ENCODE measurements at regions not wholly inside any gene's neighbourhood (a gene's known extent, or its start where the extent isn't known, plus 50 kb on each side); places are given as distances from the start of the nearest gene placed in this dataset.

- CTCF ChIA-PET, result no interaction called here
- no peak for DNase-seq (ENCODE audit: low spot score)
- no peaks in the 10 kb centered on the region for H3K4me1 ChIP-seq (ENCODE audit: insufficient read depth, low read length, poor library complexity, severe bottlenecking)
- intact Hi-C loops (cut with micrococcal nuclease; ENCODE audit: unreplicated experiment), result no loop called here
- H3K9me3 ChIP-seq (ENCODE audit: low read depth, low read length, poor library complexity, severe bottlenecking), result no peaks in the 10 kb centered on the region
- no peak overlapping the region for H3K27ac ChIP-seq (ENCODE audit: low read depth, low read length, poor library complexity, severe bottlenecking)
- no TSS peak for BruUV-seq (replicated peaks)
- H3K27me3 ChIP-seq (replicated peaks; ENCODE audit: insufficient read depth, low read depth, low read length, poor library complexity), result peaks cover 18% of the 10 kb centered on the region
- POLR2A ChIA-PET (ENCODE audit: low non-redundant PET), result no interaction called here
- no peaks in the 10 kb centered on the region for H3K36me3 ChIP-seq (ENCODE audit: insufficient read depth, low read length, poor library complexity, severe bottlenecking)
- TF ChIP-seq EZH2 (IDR thresholded peaks at IDR 0.05; ENCODE audit: borderline replicate concordance, low read depth, low read length, poor library complexity, severe bottlenecking), result no peak
- TF ChIP-seq, protein P1, sequence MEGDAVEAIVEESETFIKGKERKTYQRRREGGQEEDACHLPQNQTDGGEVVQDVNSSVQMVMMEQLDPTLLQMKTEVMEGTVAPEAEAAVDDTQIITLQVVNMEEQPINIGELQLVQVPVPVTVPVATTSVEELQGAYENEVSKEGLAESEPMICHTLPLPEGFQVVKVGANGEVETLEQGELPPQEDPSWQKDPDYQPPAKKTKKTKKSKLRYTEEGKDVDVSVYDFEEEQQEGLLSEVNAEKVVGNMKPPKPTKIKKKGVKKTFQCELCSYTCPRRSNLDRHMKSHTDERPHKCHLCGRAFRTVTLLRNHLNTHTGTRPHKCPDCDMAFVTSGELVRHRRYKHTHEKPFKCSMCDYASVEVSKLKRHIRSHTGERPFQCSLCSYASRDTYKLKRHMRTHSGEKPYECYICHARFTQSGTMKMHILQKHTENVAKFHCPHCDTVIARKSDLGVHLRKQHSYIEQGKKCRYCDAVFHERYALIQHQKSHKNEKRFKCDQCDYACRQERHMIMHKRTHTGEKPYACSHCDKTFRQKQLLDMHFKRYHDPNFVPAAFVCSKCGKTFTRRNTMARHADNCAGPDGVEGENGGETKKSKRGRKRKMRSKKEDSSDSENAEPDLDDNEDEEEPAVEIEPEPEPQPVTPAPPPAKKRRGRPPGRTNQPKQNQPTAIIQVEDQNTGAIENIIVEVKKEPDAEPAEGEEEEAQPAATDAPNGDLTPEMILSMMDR (conservative IDR thresholded peaks at IDR 0.05; ENCODE audit: low read depth, low read length), result no peak
- H3K4me3 ChIP-seq (ENCODE audit: low read depth, low read length, poor library complexity, severe bottlenecking), result no peak overlapping the region
Observed at GRCh38 chr1:228837032-228837431, 101.8 kb downstream of the RHOU start.

DNA sequence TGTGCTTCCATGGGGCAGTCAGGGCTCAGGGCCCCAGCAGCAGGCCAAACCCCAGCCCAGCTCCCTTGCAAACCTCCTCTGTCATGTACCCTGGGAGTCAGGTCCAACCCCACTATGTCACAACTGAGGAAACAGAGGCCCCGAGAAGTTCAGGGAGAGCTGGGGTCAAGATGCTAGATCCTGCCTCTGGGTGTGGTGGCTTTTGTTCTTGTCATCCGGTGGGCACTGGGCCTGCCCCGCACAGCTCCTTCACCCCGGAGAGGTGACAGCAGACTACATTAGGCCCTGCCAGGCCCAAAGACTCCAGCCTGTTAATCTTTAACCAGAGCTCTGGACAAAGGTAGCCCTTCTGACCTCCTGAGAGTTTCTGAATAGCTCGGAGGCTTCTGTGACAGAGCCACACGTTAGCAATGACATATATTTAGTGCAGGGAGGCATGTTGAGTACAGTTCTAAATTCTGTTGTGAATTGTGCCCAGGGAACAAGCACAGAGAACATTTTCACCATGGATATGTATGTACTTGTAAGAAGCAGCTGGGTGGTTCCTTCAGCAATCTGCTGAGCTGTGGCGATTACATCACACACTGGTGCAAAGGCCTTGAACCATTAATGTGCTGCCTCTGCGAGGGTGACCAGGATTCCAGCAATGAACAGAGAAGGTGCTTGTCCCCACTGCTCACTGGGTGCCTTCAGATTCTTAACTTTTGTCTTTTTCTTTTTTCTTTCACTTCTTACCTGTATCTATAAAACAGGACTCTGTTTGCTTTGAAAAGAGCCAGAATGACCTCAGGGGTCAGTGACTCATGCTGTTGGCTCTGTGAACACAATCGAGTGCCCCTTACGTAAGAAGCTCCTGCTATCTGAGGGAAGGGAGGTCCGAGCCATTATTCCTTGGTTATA lies 102.8 kb downstream of the RHOU start:
- no peaks in the 10 kb centered on the region for H3K9me3 ChIP-seq (ENCODE audit: low read depth, low read length, poor library complexity, severe bottlenecking)
- no peaks in the 10 kb centered on the region for H3K4me1 ChIP-seq (ENCODE audit: insufficient read depth, low read length, poor library complexity, severe bottlenecking)
- BruUV-seq (replicated peaks), result no TSS peak
- CTCF ChIA-PET, result no interaction called here
- no peaks in the 10 kb centered on the region for H3K36me3 ChIP-seq (ENCODE audit: insufficient read depth, low read length, poor library complexity, severe bottlenecking)
- no peak overlapping the region for H3K4me3 ChIP-seq (ENCODE audit: low read depth, low read length, poor library complexity, severe bottlenecking)
- intact Hi-C loops (cut with micrococcal nuclease; ENCODE audit: unreplicated experiment), result no loop called here
- H3K27ac ChIP-seq (ENCODE audit: low read depth, low read length, poor library complexity, severe bottlenecking), result no peak overlapping the region
- DNase-seq (ENCODE audit: low spot score), result no peak
- no peak for TF ChIP-seq EZH2 (IDR thresholded peaks at IDR 0.05; ENCODE audit: borderline replicate concordance, low read depth, low read length, poor library complexity, severe bottlenecking)
- TF ChIP-seq, protein P1 (conservative IDR thresholded peaks at IDR 0.05; ENCODE audit: low read depth, low read length), result no peak
- peaks cover 16% of the 10 kb centered on the region for H3K27me3 ChIP-seq (replicated peaks; ENCODE audit: insufficient read depth, low read depth, low read length, poor library complexity)
- POLR2A ChIA-PET (ENCODE audit: low non-redundant PET), result interaction anchor here (0.6 kb wide), 1 partner anchor 40 kb away, joined by 3 read pairs; no protein-coding TSS in a partner anchor

- Histone ChIP-seq H3K4me3 (ENCODE audit: low read depth, low read length, poor library complexity, severe bottlenecking) (no peak overlapping the region), H3K9me3 (ENCODE audit: low read depth, low read length, poor library complexity, severe bottlenecking) (no peaks in the 10 kb centered on the region), H3K27ac (ENCODE audit: low read depth, low read length, poor library complexity, severe bottlenecking) (no peak overlapping the region), H3K27me3 (replicated peaks; ENCODE audit: insufficient read depth, low read depth, low read length, poor library complexity) (peaks cover 10% of the 10 kb centered on the region), H3K36me3 (ENCODE audit: insufficient read depth, low read length, poor library complexity, severe bottlenecking) (no peaks in the 10 kb centered on the region), H3K4me1 (ENCODE audit: insufficient read depth, low read length, poor library complexity, severe bottlenecking) (no peaks in the 10 kb centered on the region)
- POLR2A ChIA-PET (ENCODE audit: low non-redundant PET), result no interaction called here
- intact Hi-C loops (cut with micrococcal nuclease; ENCODE audit: unreplicated experiment), result no loop called here
- no TSS peak for BruUV-seq (replicated peaks)
- no peak for DNase-seq (ENCODE audit: low spot score)
- TF ChIP-seq, protein P1 (conservative IDR thresholded peaks at IDR 0.05; ENCODE audit: low read depth, low read length), result no peak
- TF ChIP-seq EZH2 (IDR thresholded peaks at IDR 0.05; ENCODE audit: borderline replicate concordance, low read depth, low read length, poor library complexity, severe bottlenecking), result no peak
- CTCF ChIA-PET, result no interaction called here
Observed at GRCh38 chr1:228838717-228839500, 103.6 kb downstream of the RHOU start.
